ENCODE measurements at regions not wholly inside any gene's neighbourhood (a gene's known extent, or its start where the extent isn't known, plus 50 kb on each side); places are given as distances from the start of the nearest gene placed in this dataset.
A peak's percentile ranks its signal among the peaks of the same experiment; 100 is the strongest.

DNA sequence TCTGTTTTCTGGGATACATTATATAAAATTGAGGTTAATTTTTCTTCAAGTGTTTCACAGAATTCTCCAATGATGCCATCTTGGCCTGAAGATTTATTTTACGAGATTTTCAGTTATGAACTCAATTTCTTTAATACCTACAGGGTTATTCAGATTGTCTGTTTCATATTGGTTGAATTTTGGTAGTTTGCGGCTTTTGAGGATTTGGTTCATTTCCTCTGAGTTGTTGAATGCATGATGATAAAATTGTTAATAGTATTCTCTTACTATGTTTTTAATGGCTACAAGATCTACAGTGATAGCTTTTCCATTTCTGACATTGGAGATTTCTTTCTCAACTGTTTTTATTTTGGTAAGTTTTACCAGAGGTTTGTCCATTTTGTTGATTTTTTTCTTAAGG lies 63.9 kb upstream of the PTPRG start:
- Histone ChIP-seq H3K4me3 (no peak overlapping the region), H3K4me2 (no peak overlapping the region), H3K9me3 (ENCODE audit: low read depth) (peaks cover 2% of the 10 kb centered on the region), H3F3A (ENCODE audit: low read depth) (no peaks in the 10 kb centered on the region), H3K36me3 (no peaks in the 10 kb centered on the region), H3K9ac (no peak overlapping the region), H3K27me3 (no peaks in the 10 kb centered on the region), H2AFZ (replicated peaks) (no peak overlapping the region), H3K4me1 (no peaks in the 10 kb centered on the region), H4K20me1 (ENCODE audit: low read depth) (no peaks in the 10 kb centered on the region), H3K79me2 (ENCODE audit: low read depth) (no peaks in the 10 kb centered on the region), H3K27ac (no peak overlapping the region)
- no peak overlapping the region for H3K27ac Mint-ChIP-seq
- TF ChIP-seq, protein P1, sequence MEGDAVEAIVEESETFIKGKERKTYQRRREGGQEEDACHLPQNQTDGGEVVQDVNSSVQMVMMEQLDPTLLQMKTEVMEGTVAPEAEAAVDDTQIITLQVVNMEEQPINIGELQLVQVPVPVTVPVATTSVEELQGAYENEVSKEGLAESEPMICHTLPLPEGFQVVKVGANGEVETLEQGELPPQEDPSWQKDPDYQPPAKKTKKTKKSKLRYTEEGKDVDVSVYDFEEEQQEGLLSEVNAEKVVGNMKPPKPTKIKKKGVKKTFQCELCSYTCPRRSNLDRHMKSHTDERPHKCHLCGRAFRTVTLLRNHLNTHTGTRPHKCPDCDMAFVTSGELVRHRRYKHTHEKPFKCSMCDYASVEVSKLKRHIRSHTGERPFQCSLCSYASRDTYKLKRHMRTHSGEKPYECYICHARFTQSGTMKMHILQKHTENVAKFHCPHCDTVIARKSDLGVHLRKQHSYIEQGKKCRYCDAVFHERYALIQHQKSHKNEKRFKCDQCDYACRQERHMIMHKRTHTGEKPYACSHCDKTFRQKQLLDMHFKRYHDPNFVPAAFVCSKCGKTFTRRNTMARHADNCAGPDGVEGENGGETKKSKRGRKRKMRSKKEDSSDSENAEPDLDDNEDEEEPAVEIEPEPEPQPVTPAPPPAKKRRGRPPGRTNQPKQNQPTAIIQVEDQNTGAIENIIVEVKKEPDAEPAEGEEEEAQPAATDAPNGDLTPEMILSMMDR (IDR thresholded peaks at IDR 0.05) = no peak
- TF ChIP-seq EZH2 (IDR thresholded peaks at IDR 0.05) (no peak), EZH2phosphoT487 (IDR thresholded peaks at IDR 0.05) (no peak)
- DNase-seq (ENCODE audit: low spot score) = no peak
- H3K36me3 Mint-ChIP-seq = no peaks in the 10 kb centered on the region
- peaks cover 15% of the 10 kb centered on the region for H3K9me3 Mint-ChIP-seq
- H3K4me1 Mint-ChIP-seq = no peaks in the 10 kb centered on the region
- H3K27me3 Mint-ChIP-seq (ENCODE audit: insufficient read depth, low read depth) = peaks cover 2% of the 10 kb centered on the region
- H3K4me3 Mint-ChIP-seq = no peak overlapping the region

DNA sequence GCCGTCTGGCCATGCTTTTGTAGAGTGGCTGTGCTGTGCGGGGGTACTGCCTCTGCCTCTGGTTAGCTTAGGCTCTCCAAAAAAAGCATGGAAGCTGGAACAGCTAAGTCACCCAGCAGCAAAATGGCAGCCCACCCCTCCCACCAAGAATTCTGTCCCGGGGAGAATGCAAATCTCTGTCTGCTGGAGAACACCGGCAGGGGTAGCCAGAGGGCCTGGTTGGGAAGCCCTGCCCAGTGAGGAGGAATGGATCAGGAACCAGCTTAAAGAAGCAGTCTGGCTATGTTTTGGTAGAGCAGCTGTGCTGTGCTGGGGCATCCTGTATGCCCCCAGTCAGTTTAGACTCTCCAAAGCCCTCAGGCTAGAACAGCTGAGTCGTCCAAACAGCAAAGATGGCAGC lies 56.2 kb upstream of the PTPRG start:
- Histone ChIP-seq H3K9ac (no peak overlapping the region), H4K20me1 (ENCODE audit: low read depth) (no peaks in the 10 kb centered on the region), H3K36me3 (no peaks in the 10 kb centered on the region), H3K4me2 (no peak overlapping the region), H2AFZ (replicated peaks) (peak overlapping the region; percentile 34), H3F3A (ENCODE audit: low read depth) (no peaks in the 10 kb centered on the region), H3K27me3 (no peaks in the 10 kb centered on the region), H3K9me3 (ENCODE audit: low read depth) (peaks cover 5% of the 10 kb centered on the region), H3K79me2 (ENCODE audit: low read depth) (no peaks in the 10 kb centered on the region), H3K27ac (no peak overlapping the region), H3K4me1 (no peaks in the 10 kb centered on the region), H3K4me3 (no peak overlapping the region)
- Mint-ChIP-seq H3K27ac (no peak overlapping the region), H3K4me1 (no peaks in the 10 kb centered on the region), H3K9me3 (peaks cover 36% of the 10 kb centered on the region), H3K27me3 (ENCODE audit: insufficient read depth, low read depth) (peaks cover 5% of the 10 kb centered on the region), H3K36me3 (no peaks in the 10 kb centered on the region), H3K4me3 (no peak overlapping the region)
- DNase-seq (ENCODE audit: low spot score) = no peak
- TF ChIP-seq EZH2phosphoT487 (IDR thresholded peaks at IDR 0.05) (no peak), EZH2 (IDR thresholded peaks at IDR 0.05) (no peak)
- TF ChIP-seq, protein P1 (IDR thresholded peaks at IDR 0.05) = no peak

- no peaks in the 10 kb centered on the region for H4K20me1 ChIP-seq (ENCODE audit: low read depth)
- no peak overlapping the region for H3K4me3 ChIP-seq
- H3K9ac ChIP-seq = no peak overlapping the region
- H3K27ac ChIP-seq = no peak overlapping the region
- H3K79me2 ChIP-seq (ENCODE audit: low read depth) = no peaks in the 10 kb centered on the region
- Mint-ChIP-seq H3K27ac (no peak overlapping the region), H3K9me3 (peaks cover 17% of the 10 kb centered on the region), H3K27me3 (ENCODE audit: insufficient read depth, low read depth) (peaks cover 5% of the 10 kb centered on the region), H3K36me3 (no peaks in the 10 kb centered on the region), H3K4me1 (no peaks in the 10 kb centered on the region), H3K4me3 (no peak overlapping the region)
- H3K9me3 ChIP-seq (ENCODE audit: low read depth) = no peaks in the 10 kb centered on the region
- H3K4me1 ChIP-seq = no peaks in the 10 kb centered on the region
- DNase-seq (ENCODE audit: low spot score) = no peak
- no peaks in the 10 kb centered on the region for H3F3A ChIP-seq (ENCODE audit: low read depth)
- no peaks in the 10 kb centered on the region for H3K27me3 ChIP-seq
- no peak overlapping the region for H2AFZ ChIP-seq (replicated peaks)
- TF ChIP-seq, protein P1 (IDR thresholded peaks at IDR 0.05) = no peak
- TF ChIP-seq EZH2phosphoT487 (IDR thresholded peaks at IDR 0.05) = no peak
- TF ChIP-seq EZH2 (IDR thresholded peaks at IDR 0.05) = no peak
- no peaks in the 10 kb centered on the region for H3K36me3 ChIP-seq
- H3K4me2 ChIP-seq = no peak overlapping the region
Observed at GRCh38 chr3:61507946-61508345, 53.4 kb upstream of the PTPRG start.
